ENCODE measurements at regions not wholly inside any gene's neighbourhood (a gene's known extent, or its start where the extent isn't known, plus 50 kb on each side); places are given as distances from the start of the nearest gene placed in this dataset.

DNA sequence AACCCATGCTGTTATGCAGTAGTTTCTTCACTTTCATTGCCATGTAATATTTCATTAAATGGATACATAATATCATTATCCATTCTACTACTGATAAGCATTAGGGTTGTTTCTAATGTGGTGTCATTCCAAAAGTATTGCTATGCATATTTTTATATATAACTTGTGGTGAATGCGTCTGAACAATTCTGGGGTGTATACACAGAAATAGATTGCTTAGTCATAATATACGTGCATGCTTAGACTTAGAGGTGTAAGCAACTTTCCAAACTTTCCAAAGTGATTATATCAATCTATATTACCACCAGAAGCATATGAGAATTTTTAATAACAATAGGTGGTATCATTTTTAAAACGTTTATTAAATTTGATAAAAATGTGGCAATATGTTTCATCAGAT lies 540.9 kb downstream of the DSC3 start:
- TF ChIP-seq POLR2A (IDR thresholded peaks at IDR 0.05) (no peak), EP300 (IDR thresholded peaks at IDR 0.05) (no peak), POLR2AphosphoS5 (IDR thresholded peaks at IDR 0.05) (no peak)
- TF ChIP-seq, protein P1, sequence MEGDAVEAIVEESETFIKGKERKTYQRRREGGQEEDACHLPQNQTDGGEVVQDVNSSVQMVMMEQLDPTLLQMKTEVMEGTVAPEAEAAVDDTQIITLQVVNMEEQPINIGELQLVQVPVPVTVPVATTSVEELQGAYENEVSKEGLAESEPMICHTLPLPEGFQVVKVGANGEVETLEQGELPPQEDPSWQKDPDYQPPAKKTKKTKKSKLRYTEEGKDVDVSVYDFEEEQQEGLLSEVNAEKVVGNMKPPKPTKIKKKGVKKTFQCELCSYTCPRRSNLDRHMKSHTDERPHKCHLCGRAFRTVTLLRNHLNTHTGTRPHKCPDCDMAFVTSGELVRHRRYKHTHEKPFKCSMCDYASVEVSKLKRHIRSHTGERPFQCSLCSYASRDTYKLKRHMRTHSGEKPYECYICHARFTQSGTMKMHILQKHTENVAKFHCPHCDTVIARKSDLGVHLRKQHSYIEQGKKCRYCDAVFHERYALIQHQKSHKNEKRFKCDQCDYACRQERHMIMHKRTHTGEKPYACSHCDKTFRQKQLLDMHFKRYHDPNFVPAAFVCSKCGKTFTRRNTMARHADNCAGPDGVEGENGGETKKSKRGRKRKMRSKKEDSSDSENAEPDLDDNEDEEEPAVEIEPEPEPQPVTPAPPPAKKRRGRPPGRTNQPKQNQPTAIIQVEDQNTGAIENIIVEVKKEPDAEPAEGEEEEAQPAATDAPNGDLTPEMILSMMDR (IDR thresholded peaks at IDR 0.05) = no peak
- Histone ChIP-seq H3K36me3 (no peaks in the 10 kb centered on the region), H3K4me1 (no peaks in the 10 kb centered on the region), H3K27me3 (no peaks in the 10 kb centered on the region), H3K27ac (no peak overlapping the region), H3K4me3 (no peak overlapping the region), H3K9me3 (no peaks in the 10 kb centered on the region)
- no peak for DNase-seq (ENCODE audit: low spot score in 2 of 2)
- WGBS = 57% methylated on average over 3 of the region's 3 CpGs

DNA sequence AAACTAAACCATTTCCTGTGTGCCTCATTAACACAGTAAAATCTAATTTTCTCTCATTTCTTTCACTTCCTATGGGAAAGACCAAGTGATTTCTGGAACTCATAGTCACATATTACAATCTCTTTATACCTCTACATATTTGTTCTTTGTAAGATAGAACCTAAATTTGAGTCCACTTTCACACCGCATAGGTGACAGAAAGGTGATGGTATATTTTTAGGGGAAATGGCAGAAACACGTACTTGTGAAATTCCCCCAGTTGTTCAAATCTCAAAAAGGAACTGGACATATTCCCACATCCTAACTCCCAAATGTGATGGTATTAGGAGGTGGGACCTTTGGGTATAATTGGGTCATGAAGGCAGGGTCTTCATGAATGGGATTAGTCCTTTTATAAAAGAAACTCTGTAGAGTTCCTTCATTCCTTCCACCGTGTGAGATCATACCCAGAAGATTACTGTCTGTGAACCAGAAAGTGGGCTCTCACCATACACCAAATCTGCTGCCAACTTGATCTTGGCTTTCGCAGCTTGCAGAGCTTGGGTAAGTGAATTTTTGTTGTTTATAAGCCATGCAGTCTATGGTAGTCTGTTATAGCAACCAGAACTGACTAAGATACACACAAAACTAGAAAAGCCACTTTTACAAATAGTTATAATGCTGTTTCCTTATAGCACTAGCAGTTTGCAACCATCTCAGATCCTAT lies 542.1 kb downstream of the DSC3 start:
- TF ChIP-seq POLR2A (IDR thresholded peaks at IDR 0.05) (no peak), POLR2AphosphoS5 (IDR thresholded peaks at IDR 0.05) (no peak), EP300 (IDR thresholded peaks at IDR 0.05) (no peak)
- TF ChIP-seq, protein P1 (IDR thresholded peaks at IDR 0.05) = no peak
- DNase-seq (ENCODE audit: low spot score in 2 of 2) = no peak
- H3K27me3 ChIP-seq = no peaks in the 10 kb centered on the region
- no peak overlapping the region for H3K27ac ChIP-seq
- no peak overlapping the region for H3K4me3 ChIP-seq
- no peaks in the 10 kb centered on the region for H3K4me1 ChIP-seq
- no peaks in the 10 kb centered on the region for H3K9me3 ChIP-seq
- WGBS = 85% methylated on average over 4 of the region's 4 CpGs
- no peaks in the 10 kb centered on the region for H3K36me3 ChIP-seq

DNA sequence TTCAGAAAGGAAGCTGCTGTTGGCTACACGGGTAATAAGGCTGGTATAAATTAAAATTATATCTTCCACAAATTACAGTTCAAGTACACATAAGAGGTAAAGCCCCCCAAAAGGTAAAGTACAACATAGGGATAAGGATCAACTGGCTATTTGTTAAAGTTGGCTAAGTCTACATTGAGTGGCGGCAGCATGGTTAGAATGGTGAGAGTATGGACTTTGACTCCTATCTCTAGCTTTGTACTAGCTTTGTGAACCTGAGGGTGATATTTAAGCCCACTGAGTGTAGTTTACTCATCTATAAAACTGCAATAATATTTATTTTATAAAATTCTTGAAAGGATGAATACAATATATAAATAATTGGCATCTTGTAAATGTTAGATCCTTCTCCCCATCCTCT lies 542.8 kb downstream of the DSC3 start:
- Histone ChIP-seq H3K9me3 (no peaks in the 10 kb centered on the region), H3K4me1 (no peaks in the 10 kb centered on the region), H3K36me3 (no peaks in the 10 kb centered on the region), H3K4me3 (no peak overlapping the region), H3K27me3 (no peaks in the 10 kb centered on the region), H3K27ac (no peak overlapping the region)
- TF ChIP-seq, protein P1 (IDR thresholded peaks at IDR 0.05) = no peak
- TF ChIP-seq POLR2A (IDR thresholded peaks at IDR 0.05) = no peak
- TF ChIP-seq POLR2AphosphoS5 (IDR thresholded peaks at IDR 0.05) = no peak
- no peak for TF ChIP-seq EP300 (IDR thresholded peaks at IDR 0.05)
- no peak for DNase-seq (ENCODE audit: low spot score in 2 of 2)
- WGBS = 87% methylated on average over 2 of the region's 2 CpGs

DNA sequence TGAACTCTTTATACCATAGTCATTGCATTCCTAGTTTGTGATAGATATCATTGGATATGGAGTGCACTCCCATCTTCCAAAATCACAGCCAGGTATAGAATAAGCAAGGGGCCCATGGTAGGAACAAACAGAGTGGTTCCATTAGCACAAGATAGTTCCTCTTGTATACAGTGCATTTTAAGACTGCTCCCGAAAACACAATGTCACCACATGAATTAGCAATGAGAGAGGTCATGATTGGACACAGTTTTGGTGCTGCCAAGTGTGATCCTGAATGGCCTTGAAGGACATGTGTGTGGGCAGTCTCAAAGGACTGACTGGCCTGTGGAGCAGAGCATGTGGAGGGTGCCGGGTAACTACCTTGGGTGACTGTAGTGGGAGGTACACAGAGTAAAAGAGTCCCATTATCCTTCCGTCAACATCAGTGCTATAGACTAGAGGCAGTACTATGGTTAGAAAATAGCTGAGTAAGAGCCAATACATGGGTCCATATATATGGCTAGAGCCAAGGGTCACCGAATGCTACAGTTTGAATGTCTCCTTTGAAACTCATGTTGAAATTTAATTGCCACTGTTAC lies 549.9 kb downstream of the DSC3 start:
- TF ChIP-seq EP300 (IDR thresholded peaks at IDR 0.05) (no peak), POLR2AphosphoS5 (IDR thresholded peaks at IDR 0.05) (no peak), POLR2A (IDR thresholded peaks at IDR 0.05) (no peak)
- TF ChIP-seq, protein P1 (IDR thresholded peaks at IDR 0.05) = no peak

DNA sequence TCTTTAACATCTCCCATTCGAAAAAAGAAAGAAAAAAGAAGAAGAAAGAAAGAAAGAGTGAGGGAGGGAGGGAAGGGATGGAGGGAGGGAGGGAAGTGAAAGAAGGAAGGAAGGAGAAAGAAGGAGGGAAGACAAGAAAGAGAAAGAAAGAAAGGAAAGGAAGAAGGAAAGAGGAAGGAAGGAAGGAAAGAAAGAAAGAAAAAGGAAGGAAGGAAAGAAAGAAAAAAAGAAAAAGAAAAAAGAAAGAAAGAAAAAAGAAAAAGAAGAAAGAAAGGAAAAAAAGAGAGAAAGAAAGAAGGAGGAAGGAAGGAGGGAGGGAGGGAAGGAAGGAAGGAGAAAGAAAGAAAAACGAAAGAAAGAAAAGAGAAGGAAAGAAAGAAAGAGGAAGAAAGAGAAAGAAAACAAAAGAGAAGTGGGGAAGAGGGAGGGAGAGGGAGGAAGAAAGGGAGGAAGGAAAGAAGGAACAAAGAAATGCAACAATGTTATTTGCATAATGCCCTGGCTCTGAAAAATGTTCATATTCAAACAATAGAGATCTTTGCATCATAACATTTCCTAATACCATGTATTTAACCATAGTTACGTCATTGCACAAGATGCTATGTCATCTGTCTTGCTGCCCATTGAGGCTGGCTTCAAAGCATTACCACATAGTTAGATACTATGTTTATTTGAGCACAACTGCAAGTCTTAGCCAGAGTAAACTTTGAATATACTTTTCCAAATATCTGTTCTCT lies 550.6 kb downstream of the DSC3 start:
- 84% methylated on average over 3 of the region's 3 CpGs for WGBS
- H3K27ac ChIP-seq = no peak overlapping the region

More for the DNA sequence above, 549.9 kb downstream of the DSC3 start:
- no peaks in the 10 kb centered on the region for H3K36me3 ChIP-seq
- no peak overlapping the region for H3K27ac ChIP-seq
- no peaks in the 10 kb centered on the region for H3K27me3 ChIP-seq
- H3K4me1 ChIP-seq = no peaks in the 10 kb centered on the region
- no peak overlapping the region for H3K4me3 ChIP-seq
- DNase-seq (ENCODE audit: low spot score in 2 of 2) = no peak
- no peaks in the 10 kb centered on the region for H3K9me3 ChIP-seq
- WGBS = 97% methylated on average over 4 of the region's 4 CpGs

More for the DNA sequence above, 550.6 kb downstream of the DSC3 start:
- H3K9me3 ChIP-seq = no peaks in the 10 kb centered on the region
- no peak overlapping the region for H3K4me3 ChIP-seq
- H3K4me1 ChIP-seq = no peaks in the 10 kb centered on the region
- no peaks in the 10 kb centered on the region for H3K27me3 ChIP-seq
- H3K36me3 ChIP-seq = no peaks in the 10 kb centered on the region
- TF ChIP-seq POLR2AphosphoS5 (IDR thresholded peaks at IDR 0.05) = no peak
- TF ChIP-seq POLR2A (IDR thresholded peaks at IDR 0.05) = no peak
- TF ChIP-seq, protein P1 (IDR thresholded peaks at IDR 0.05) = no peak
- no peak for TF ChIP-seq EP300 (IDR thresholded peaks at IDR 0.05)
- no peak for DNase-seq (ENCODE audit: low spot score in 2 of 2)
